Suprapubic skin (tissue), 4 donors: ENCODE measurements at regions not wholly inside any gene's neighbourhood (a gene's known extent, or its start where the extent isn't known, plus 50 kb on each side); places are given as distances from the start of the nearest gene placed in this dataset.

Experiments used
- DNase-seq, 2 donors: peaks; one replicate each; pipeline ENCODE4 v3.0.0-alpha.2; 2019; ENCODE audit warnings: low spot score in 2 of 2
- H3K27ac ChIP-seq: fragments of 200-600 bp; sonication (generic); one replicate; pipeline ENCODE4 v1.5.1; 2019
- H3K27me3 ChIP-seq: fragments of 200-600 bp; sonication (generic); one replicate; pipeline ENCODE4 v1.5.1; 2019
- H3K36me3 ChIP-seq: fragments of 200-600 bp; sonication (generic); one replicate; pipeline ENCODE4 v1.5.1; 2019
- H3K4me1 ChIP-seq: fragments of 200-600 bp; sonication (generic); one replicate; pipeline ENCODE4 v1.5.1; 2019
- H3K4me3 ChIP-seq: fragments of 200-600 bp; sonication (generic); one replicate; pipeline ENCODE4 v1.5.1; 2019; ENCODE audit warnings: mild to moderate bottlenecking
- H3K9me3 ChIP-seq: fragments of 200-600 bp; sonication (generic); one replicate; pipeline ENCODE4 v1.5.1; 2019
- CTCF ChIP-seq, 2 donors: fragments of 200-600 bp in 1 of 2; fragments of 450-650 bp in 1 of 2; sonication (generic) in 1 of 2; IDR thresholded peaks; one replicate each; pipeline ENCODE4 v1.5.1; 2016 to 2019; ENCODE audit warnings: antibody characterized with exemption in 2 of 2, mild to moderate bottlenecking in 1 of 2, moderate library complexity in 1 of 2
- EP300 ChIP-seq: sonication (generic); formaldehyde crosslinking; IDR thresholded peaks from one replicate; pipeline ENCODE4 v1.6.1; 2017; ENCODE audit warnings: antibody characterized with exemption
- POLR2A ChIP-seq, 2 donors: fragments of 450-650 bp; IDR thresholded peaks; one replicate each; pipeline ENCODE4 v1.6.1; 2017; ENCODE audit warnings: antibody characterized with exemption in 2 of 2, mild to moderate bottlenecking in 2 of 2, moderate library complexity in 2 of 2
- POLR2AphosphoS5 ChIP-seq, 3 donors: sonication (generic); formaldehyde crosslinking; IDR thresholded peaks; one replicate each; pipeline ENCODE4 v1.6.1; 2017; ENCODE audit warnings: antibody characterized with exemption in 3 of 3
- WGBS: methylation state at CpG from one replicate; pipeline ENCODE4 v1.1.5; 2018; 5-methylcytosine and 5-hydroxymethylcytosine counted together

- Histone ChIP-seq H3K27me3 (no peaks in the 10 kb centered on the region), H3K4me3 (no peak overlapping the region), H3K4me1 (no peaks in the 10 kb centered on the region), H3K27ac (no peak overlapping the region), H3K9me3 (no peaks in the 10 kb centered on the region), H3K36me3 (no peaks in the 10 kb centered on the region)
- no peak for DNase-seq
- no peak for TF ChIP-seq EP300
- no peak for TF ChIP-seq POLR2AphosphoS5 (IDR thresholded peaks at IDR 0.05)
- no peak for TF ChIP-seq POLR2A (IDR thresholded peaks at IDR 0.05)
- TF ChIP-seq CTCF (IDR thresholded peaks at IDR 0.05) = no peak
- WGBS = 45% methylated on average over 4 of the region's 7 CpGs
Observed at GRCh38 chr13:84126671-84127171, 244.4 kb upstream of the SLITRK1 start.

- H3K27ac ChIP-seq = no peak overlapping the region
- H3K4me3 ChIP-seq = no peak overlapping the region
- H3K9me3 ChIP-seq = no peaks in the 10 kb centered on the region
- DNase-seq = no peak
- H3K4me1 ChIP-seq = no peaks in the 10 kb centered on the region
- no peaks in the 10 kb centered on the region for H3K36me3 ChIP-seq
- WGBS = 42% methylated on average over 1 of the region's 1 CpG
- H3K27me3 ChIP-seq = no peaks in the 10 kb centered on the region
- TF ChIP-seq EP300 (no peak), POLR2A (IDR thresholded peaks at IDR 0.05) (no peak), POLR2AphosphoS5 (IDR thresholded peaks at IDR 0.05) (no peak), CTCF (IDR thresholded peaks at IDR 0.05) (no peak)
Observed at GRCh38 chr13:84121456-84121855, 239.2 kb upstream of the SLITRK1 start.

- WGBS = 33% methylated on average over 2 of the region's 2 CpGs
- Histone ChIP-seq H3K36me3 (no peaks in the 10 kb centered on the region), H3K4me1 (no peaks in the 10 kb centered on the region), H3K27ac (no peak overlapping the region), H3K27me3 (no peaks in the 10 kb centered on the region), H3K9me3 (no peaks in the 10 kb centered on the region), H3K4me3 (no peak overlapping the region)
- TF ChIP-seq POLR2AphosphoS5 (IDR thresholded peaks at IDR 0.05) = no peak
- TF ChIP-seq CTCF (IDR thresholded peaks at IDR 0.05) = no peak
- no peak for TF ChIP-seq EP300
- no peak for DNase-seq
Observed at GRCh38 chr13:84118839-84119409, 236.7 kb upstream of the SLITRK1 start.

- DNase-seq = no peak
- Histone ChIP-seq H3K27me3 (no peaks in the 10 kb centered on the region), H3K27ac (no peak overlapping the region), H3K9me3 (no peaks in the 10 kb centered on the region), H3K36me3 (no peaks in the 10 kb centered on the region), H3K4me1 (no peaks in the 10 kb centered on the region), H3K4me3 (no peak overlapping the region)
- no peak for TF ChIP-seq CTCF (IDR thresholded peaks at IDR 0.05)
- TF ChIP-seq POLR2AphosphoS5 (IDR thresholded peaks at IDR 0.05) = no peak
- no peak for TF ChIP-seq EP300
- no peak for TF ChIP-seq POLR2A (IDR thresholded peaks at IDR 0.05)
- WGBS = 87% methylated on average over 2 of the region's 2 CpGs
Observed at GRCh38 chr13:84098273-84098672, 216.0 kb upstream of the SLITRK1 start.

GRCh38 chr13:84097148-84097547 lies 214.9 kb upstream of the SLITRK1 start:
- Histone ChIP-seq H3K4me1 (no peaks in the 10 kb centered on the region), H3K4me3 (no peak overlapping the region), H3K9me3 (no peaks in the 10 kb centered on the region), H3K27ac (no peak overlapping the region), H3K36me3 (no peaks in the 10 kb centered on the region), H3K27me3 (no peaks in the 10 kb centered on the region)
- 76% methylated on average over 4 of the region's 4 CpGs for WGBS
- TF ChIP-seq CTCF (IDR thresholded peaks at IDR 0.05) = no peak
- TF ChIP-seq POLR2A (IDR thresholded peaks at IDR 0.05) = no peak
- TF ChIP-seq POLR2AphosphoS5 (IDR thresholded peaks at IDR 0.05) = no peak
- TF ChIP-seq EP300 = no peak
- no peak for DNase-seq
